ENCODE measurements at regions not wholly inside any gene's neighbourhood (a gene's known extent, or its start where the extent isn't known, plus 50 kb on each side); places are given as distances from the start of the nearest gene placed in this dataset.

GRCh38 chr20:56930876-56931275, 301.8 kb downstream of the TFAP2C start:
- DNase-seq, result no peak

GRCh38 chr20:56932575-56933330, 303.6 kb downstream of the TFAP2C start:
- no peak for DNase-seq

- DNase-seq, result no peak
These were observed 304.2 kb downstream of the TFAP2C start for GRCh38 chr20:56933331-56933698.

GRCh38 chr20:56934888-56935287, 305.8 kb downstream of the TFAP2C start:
- no peak for DNase-seq

- no peak for DNase-seq
These were observed 311.4 kb downstream of the TFAP2C start for GRCh38 chr20:56940466-56940865.

GRCh38 chr20:56941101-56941686, 312.1 kb downstream of the TFAP2C start:
- DNase-seq, result no peak

GRCh38 chr20:56943946-56944945, 315.1 kb downstream of the TFAP2C start:
- DNase-seq, result no peak

- no peak for DNase-seq
These were observed 316.0 kb downstream of the TFAP2C start for GRCh38 chr20:56945057-56945456.

- no peak for DNase-seq
These were observed 316.8 kb downstream of the TFAP2C start for GRCh38 chr20:56945901-56946300.

GRCh38 chr20:56949318-56949717, 317.1 kb downstream of the BMP7 start:
- DNase-seq, result no peak

- DNase-seq, result no peak
These were observed 314.0 kb downstream of the BMP7 start for GRCh38 chr20:56952258-56953047.

- DNase-seq, result no peak
These were observed 313.3 kb downstream of the BMP7 start for GRCh38 chr20:56953048-56953586.

- no peak for DNase-seq
These were observed 311.6 kb downstream of the BMP7 start for GRCh38 chr20:56954797-56955196.

GRCh38 chr20:56955680-56956079, 310.8 kb downstream of the BMP7 start:
- no peak for DNase-seq

- DNase-seq, result no peak
These were observed 309.9 kb downstream of the BMP7 start for GRCh38 chr20:56956534-56956933.

- DNase-seq, result no peak
These were observed 308.5 kb downstream of the BMP7 start for GRCh38 chr20:56957737-56958553.

- DNase-seq, result no peak
These were observed 301.5 kb downstream of the BMP7 start for GRCh38 chr20:56964901-56965300.

- no peak for DNase-seq
These were observed 298.5 kb downstream of the BMP7 start for GRCh38 chr20:56967916-56968315.

GRCh38 chr20:56968376-56969048, 297.9 kb downstream of the BMP7 start:
- no peak for DNase-seq

GRCh38 chr20:56974499-56975250, 291.8 kb downstream of the BMP7 start:
- no peak for DNase-seq
